ENCODE measurements at regions not wholly inside any gene's neighbourhood (a gene's known extent, or its start where the extent isn't known, plus 50 kb on each side); places are given as distances from the start of the nearest gene placed in this dataset.

GRCh38 chr5:174177531-174177930 lies 132.0 kb downstream of the NSG2 start:
- TF ChIP-seq POLR2A (IDR thresholded peaks at IDR 0.05; ENCODE audit: low read length) (no peak), GATA1 (IDR thresholded peaks at IDR 0.05; ENCODE audit: low read depth, low read length) (no peak)

Measured in erythroblast (primary cell).